NT2/D1 (cell line): ENCODE measurements at regions not wholly inside any gene's neighbourhood (a gene's known extent, or its start where the extent isn't known, plus 50 kb on each side); places are given as distances from the start of the nearest gene placed in this dataset.

Experiments used
- SUZ12 ChIP-seq: IDR thresholded peaks from 2 replicates; pipeline ENCODE4 v1.6.1; 2011; ENCODE audit not compliant: insufficient read length, insufficient read depth; ENCODE audit errors: extremely low read depth
- ZNF274 ChIP-seq: IDR thresholded peaks from 2 replicates; pipeline ENCODE4 v1.6.1; 2011; ENCODE audit warnings: mild to moderate bottlenecking, low read depth, low read length

DNA sequence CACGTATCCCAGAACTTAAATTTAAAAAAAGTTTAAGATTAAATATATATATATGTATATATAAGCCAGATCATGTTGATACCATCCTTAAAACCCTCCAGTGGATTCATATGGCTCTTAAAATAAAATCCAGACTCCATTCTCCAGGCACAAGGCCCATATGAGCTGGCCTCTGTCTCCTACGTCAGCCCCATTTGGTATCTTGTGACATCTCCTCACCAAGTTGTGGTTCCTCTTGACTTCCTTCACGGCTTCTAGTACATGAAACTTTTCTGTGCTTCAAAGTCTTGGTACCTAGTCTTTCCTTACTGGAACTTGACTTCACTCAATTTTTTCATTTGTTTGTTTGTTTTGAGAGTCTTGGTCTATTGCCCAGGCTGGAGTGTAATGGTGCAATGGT is 61.3 kb downstream of the PRLHR start:
- TF ChIP-seq SUZ12 (no peak), ZNF274 (no peak)
